T47D (cell line): ENCODE measurements at regions not wholly inside any gene's neighbourhood (a gene's known extent, or its start where the extent isn't known, plus 50 kb on each side); places are given as distances from the start of the nearest gene placed in this dataset.

ENCODE experiments used
- DNase-seq, 2 experiments: peaks; one replicate each; pipeline versions ENCODE4 v3.0.0 to v3.0.0-alpha.2; 2011 to 2012; ENCODE audit warnings: low read depth in 1 of 2, low spot score in 1 of 2
- JUND ChIP-seq: IDR thresholded peaks from 2 replicates; pipeline ENCODE4 v1.6.1; 2012; ENCODE audit warnings: low read depth
- in situ Hi-C: cut with HindIII; loops from 2 replicates; pipeline ENCODE4 v1.10.0; 2016; ENCODE audit warnings: low sequenced_read_pairs, low pct_unique_long_range_greater_than_20kb

- in situ Hi-C loops = no loop called here
- DNase-seq = no peak
- no peak for TF ChIP-seq JUND
Observed at GRCh38 chr10:62733654-62734293, 70.7 kb upstream of the ADO start.

DNA sequence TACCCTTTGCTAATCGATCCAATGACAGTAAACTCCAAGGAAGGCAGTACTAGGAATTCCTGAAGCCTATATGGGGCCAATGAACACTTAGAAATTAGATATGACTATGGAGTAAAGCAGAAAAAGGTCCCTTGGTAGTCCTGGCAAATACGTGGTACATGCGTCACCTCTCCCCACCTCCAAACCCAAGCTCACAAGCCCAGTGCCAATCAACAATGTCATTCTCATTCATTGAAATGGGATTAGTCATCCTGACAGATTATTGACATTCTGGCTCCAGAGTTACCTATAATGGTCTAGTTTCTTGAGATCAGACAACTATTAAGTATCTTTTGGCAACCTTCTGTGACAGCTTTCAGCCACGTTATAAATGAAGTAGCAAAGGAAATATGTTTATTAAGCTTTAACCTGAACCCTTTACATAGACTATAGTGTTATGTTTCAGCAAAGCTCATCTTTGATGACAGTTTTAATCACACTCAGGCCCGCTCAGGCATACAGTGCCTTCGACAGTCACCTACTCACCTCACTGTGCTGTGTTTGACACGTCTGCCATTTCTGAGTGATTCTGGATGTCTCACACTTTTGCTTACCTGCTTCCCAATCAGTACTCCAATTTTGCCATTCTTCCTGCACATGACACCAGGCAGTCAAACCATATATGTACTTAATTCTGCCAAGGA, 69.6 kb upstream of the ADO start:
- no peak for TF ChIP-seq JUND
- DNase-seq = no peak
- in situ Hi-C loops = no loop called here

DNA sequence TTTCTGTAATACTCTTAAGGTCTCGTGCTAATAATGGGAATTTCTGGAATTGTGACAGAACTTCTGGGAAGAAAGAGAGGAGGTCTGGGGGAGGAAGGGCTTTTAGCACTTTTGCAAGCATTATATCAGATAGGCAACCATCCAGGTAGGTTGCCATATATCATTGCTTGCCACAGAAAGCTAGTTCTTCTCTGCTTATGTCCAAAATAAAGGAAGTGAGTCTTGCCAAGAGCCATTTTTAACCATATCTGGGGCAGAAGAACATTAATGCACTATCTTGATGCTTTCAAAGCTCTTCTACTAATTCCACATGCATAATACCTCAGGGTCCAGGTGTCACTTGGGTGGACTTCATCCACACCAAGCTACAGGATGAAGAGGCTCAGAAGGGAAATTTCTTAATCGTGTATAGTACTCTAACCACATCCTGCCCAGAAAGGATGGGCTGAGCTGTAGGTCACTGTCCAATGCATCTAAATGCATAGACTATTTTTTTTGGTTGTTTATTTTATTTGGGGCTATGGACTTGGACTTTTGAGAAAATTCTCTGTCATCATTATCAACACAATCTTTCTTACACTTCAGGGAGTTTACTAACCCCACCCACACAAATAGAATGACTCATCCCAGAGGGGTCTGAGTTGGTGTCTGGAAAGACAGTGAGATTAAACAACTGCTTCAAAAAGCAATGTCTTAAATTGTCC, 68.9 kb upstream of the ADO start:
- in situ Hi-C loops = no loop called here
- no peak for DNase-seq
- no peak for TF ChIP-seq JUND

- in situ Hi-C loops = no loop called here
Observed at GRCh38 chr10:62736168-62736546, 68.4 kb upstream of the ADO start.

DNA sequence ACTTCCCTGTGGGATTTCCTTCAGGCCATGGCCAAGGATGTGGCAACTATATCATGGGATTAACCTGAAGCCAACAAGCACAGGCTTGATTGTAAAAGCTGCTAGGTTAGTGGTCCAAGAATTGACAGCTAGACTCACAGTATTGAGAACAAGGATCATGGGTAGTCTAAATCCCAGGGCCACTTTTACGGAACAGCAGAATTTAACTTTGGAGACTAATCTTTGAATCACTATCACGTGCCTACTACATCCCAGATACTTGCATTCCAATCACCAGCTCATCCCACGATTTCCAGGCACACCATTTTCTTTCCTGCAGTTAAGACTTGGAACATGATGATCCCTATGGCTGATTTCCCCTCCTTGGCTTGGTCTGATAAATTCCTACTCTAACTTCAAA, 65.6 kb upstream of the ADO start:
- in situ Hi-C loops = no loop called here
- DNase-seq = no peak
- no peak for TF ChIP-seq JUND

More at GRCh38 chr10:62736168-62736546, 68.4 kb upstream of the ADO start:
- no peak for DNase-seq
- no peak for TF ChIP-seq JUND

DNA sequence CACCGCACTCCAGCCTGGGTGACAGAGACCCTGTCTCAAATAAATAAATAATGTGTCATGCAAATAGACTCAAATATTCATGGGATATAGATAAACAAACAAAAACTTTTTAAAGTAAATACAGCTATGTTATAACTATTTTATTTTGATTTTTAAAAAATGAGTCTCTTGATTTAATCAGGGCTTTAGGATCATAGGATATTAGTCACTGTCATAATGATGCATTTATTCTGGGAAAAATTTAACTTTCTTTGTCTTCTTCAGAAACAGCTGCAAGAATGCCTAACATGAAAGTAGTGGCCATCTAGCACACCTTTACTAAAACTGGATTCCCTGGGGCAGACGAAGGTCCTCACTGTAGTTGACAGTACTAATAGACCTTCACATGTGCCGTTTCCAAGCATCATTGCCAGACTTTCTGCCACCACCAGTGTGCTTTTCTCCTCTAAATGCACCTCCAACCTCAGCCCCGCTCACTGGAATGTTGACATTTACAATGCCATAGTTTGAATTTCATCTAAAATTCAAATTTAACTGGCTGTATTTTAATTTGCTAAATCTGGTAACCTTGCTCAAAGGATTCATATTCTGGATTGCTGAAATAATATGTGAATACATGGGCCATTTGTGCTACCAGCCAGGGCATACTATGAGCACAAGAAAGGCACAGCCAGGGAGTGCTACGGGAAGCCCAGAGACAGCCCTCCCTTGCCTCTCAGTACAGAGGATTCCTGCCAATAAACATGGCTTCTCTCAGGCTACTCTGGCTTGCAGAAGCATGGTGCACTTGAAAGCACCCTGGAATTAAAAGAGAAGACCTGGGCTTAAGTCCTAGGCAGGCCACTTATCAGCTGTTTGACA, 63.4 kb upstream of the ADO start:
- no peak for TF ChIP-seq JUND
- DNase-seq = no peak
- in situ Hi-C loops = no loop called here

- DNase-seq = no peak
- in situ Hi-C loops = no loop called here
- no peak for TF ChIP-seq JUND
Observed at GRCh38 chr10:62741996-62742395, 62.5 kb upstream of the ADO start.

- DNase-seq = no peak
- in situ Hi-C loops = no loop called here
- TF ChIP-seq JUND = no peak
Observed at GRCh38 chr10:62742536-62743061, 61.9 kb upstream of the ADO start.

- DNase-seq = no peak
- in situ Hi-C loops = no loop called here
- no peak for TF ChIP-seq JUND
Observed at GRCh38 chr10:62744136-62744535, 60.4 kb upstream of the ADO start.

DNA sequence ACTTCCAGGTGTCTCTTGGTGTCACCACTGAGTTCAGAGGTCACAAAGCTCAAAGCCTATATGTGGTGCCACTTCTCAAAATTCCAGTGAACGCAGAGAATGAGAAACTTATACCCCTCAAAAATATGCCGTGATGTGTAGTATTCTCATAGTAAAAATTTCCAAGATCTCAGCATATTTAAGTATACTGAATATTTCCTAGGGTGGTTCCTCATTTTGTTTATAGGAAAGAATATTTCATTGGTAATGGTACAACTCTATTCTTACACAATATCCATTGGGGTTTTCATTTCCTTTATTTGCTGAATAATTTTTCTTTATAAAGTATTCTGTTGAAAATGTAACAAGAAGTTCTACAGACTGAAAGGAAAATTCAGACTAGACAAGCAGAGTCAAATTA, 58.9 kb upstream of the ADO start:
- DNase-seq = no peak
- in situ Hi-C loops = no loop called here
- no peak for TF ChIP-seq JUND

DNA sequence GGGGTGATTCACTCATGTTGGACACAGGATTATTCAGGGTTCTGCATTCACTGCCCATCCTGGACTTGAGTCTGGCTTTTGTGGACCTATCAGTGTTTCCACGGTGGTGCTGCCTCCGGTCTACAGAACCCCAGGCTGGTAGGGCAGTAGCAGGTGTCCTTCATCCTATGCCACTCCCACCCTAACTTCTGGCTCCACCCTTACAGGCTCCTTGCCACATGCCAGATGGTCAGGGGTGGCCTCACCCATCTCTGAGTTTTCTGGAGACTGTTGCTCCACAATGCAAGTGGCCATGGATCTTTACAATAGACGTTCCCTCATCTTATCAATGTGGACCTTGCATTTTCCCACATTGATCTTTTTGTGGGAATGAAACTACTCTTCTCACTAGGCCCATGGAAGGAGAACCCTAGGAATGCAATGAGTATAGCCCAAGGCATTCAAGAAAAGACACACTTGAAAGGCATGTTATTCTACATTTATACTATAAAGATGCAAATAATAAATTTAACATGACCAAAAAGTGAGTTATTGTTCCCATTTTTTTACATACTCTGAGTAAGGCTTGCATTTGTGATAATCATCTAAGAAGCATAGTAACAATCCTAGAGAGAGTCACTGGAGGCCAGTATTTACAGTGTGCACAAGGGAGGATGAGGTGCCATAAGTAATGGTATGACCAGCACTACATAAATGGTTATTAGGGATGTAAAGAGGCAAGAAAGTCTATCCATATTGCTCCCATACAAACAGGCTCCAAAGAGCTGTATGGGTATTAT, 57.4 kb upstream of the ADO start:
- in situ Hi-C loops = no loop called here

DNA sequence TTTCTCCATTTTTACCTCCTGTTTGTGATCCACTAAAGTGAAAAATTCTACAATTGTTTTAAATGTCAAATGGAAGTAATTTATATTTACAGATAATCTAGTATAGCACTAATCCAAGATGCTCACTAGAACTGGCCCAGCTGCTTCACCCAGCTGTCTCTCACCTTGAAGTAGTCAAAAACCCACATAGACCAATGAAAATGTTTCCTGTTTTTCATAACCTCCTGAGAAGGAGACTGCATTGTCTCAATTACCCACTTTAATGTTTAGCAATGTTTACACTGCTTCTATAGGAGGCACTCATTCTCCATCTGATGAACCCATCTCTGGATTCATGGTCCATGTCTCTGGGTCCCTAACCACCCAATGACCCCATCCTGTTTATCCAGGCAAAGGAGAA, 56.1 kb upstream of the ADO start:
- in situ Hi-C loops = no loop called here
- DNase-seq = no peak
- no peak for TF ChIP-seq JUND

More for the DNA sequence above, 57.4 kb upstream of the ADO start:
- no peak for TF ChIP-seq JUND
- DNase-seq = no peak
